K562 (cell line): ENCODE measurements at regions not wholly inside any gene's neighbourhood (a gene's known extent, or its start where the extent isn't known, plus 50 kb on each side); places are given as distances from the start of the nearest gene placed in this dataset.

Experiments
- ATAC-seq: fragments of 200-7000 bp; cut with Tn5 transposase; 3 replicates; pipeline ENCODE4 v1.9.1; 2020; ENCODE audit warnings: moderate library complexity
- BruUV-seq: library from RNA; stranded (reverse); fragments of 400-500 nt; replicated peaks from 2 replicates; lab custom pipeline; 2021; lab: Mats Ljungman, UMichigan
- CTCF ChIA-PET: fragments of 300-600 bp; formaldehyde crosslinking; extraction: SDS; loops from one replicate; lab custom pipeline; 2021; ENCODE audit warnings: low intra/inter-chr PET ratio; lab: Yijun Ruan, JAX
- POLR2A ChIA-PET: fragments of 300-600, 350-650 bp; sonication (Branson Sonifier 250); formaldehyde crosslinking; extraction: SDS; loops from one replicate; lab custom pipeline; 2021; ENCODE audit warnings: antibody characterized with exemption, inconsistent platforms; lab: Yijun Ruan, JAX
- DNase-seq, 4 experiments: peaks; one replicate each; pipeline versions ENCODE4 v3.0.0 to v3.0.0-alpha.2; 2011 to 2018; ENCODE audit warnings: low spot score in 3 of 4, mixed read lengths in 3 of 4; ENCODE audit errors: extremely low read depth in 1 of 4
- FAIRE-seq: peaks from 2 replicates; lab custom pipeline; 2011; peaks lifted over from hg19 to GRCh38; lab: Jason Lieb, UNC
- H2AFZ ChIP-seq: 2 replicates; pipeline ENCODE4 v1.6.0; 2011; ENCODE audit warnings: low read depth, low read length, control low read depth, inconsistent platforms
- H3K27ac ChIP-seq: fragments of 200-600 bp; 3 replicates; pipeline ENCODE4 v1.8.0; 2011; ENCODE audit warnings: low read depth, mild to moderate bottlenecking, control low read depth, inconsistent platforms, low read length, moderate library complexity, mixed read lengths; ENCODE audit errors: extremely low read depth
- H3K27me3 ChIP-seq, 2 experiments: fragments of 300-600 bp in 1 of 2; 2 replicates in 1 of 2; 3 replicates in 1 of 2; pipeline versions ENCODE4 v1.6.0 to v1.8.0; 2011; ENCODE audit warnings: inconsistent platforms in 2 of 2, low read length in 2 of 2, mild to moderate bottlenecking in 1 of 2, mixed read lengths in 1 of 2, moderate library complexity in 1 of 2; ENCODE audit not compliant: control insufficient read depth in 2 of 2, insufficient read depth in 2 of 2
- H3K36me3 ChIP-seq: fragments of 300-600 bp; 3 replicates; pipeline ENCODE4 v1.8.0; 2011; ENCODE audit warnings: mild to moderate bottlenecking, low read length, inconsistent platforms; ENCODE audit not compliant: control insufficient read depth, insufficient read depth
- H3K4me1 ChIP-seq, 2 experiments: fragments of 200-600 bp in 1 of 2; replicated peaks in 1 of 2; 2 replicates in 1 of 2; 3 replicates in 1 of 2; pipeline versions ENCODE4 v1.5.1 to v1.8.0; 2011; ENCODE audit warnings: inconsistent platforms in 2 of 2, low read length in 2 of 2, mild to moderate bottlenecking in 1 of 2, mixed read lengths in 1 of 2, moderate library complexity in 1 of 2; ENCODE audit not compliant: control insufficient read depth in 2 of 2, insufficient read depth in 2 of 2
- H3K4me2 ChIP-seq: 2 replicates; pipeline ENCODE4 v1.6.1; 2011; ENCODE audit warnings: low read length, control low read depth, inconsistent platforms, mixed read lengths; ENCODE audit not compliant: insufficient read depth
- H3K4me3 ChIP-seq: fragments of 200-600 bp; sonication (generic), shearing (Covaris generic); 2 replicates; pipeline ENCODE4 v1.5.1; 2016; ENCODE audit warnings: control low read depth, inconsistent platforms
- H3K79me2 ChIP-seq: fragments of 200-600 bp; 3 replicates; pipeline ENCODE4 v1.8.0; 2011; ENCODE audit warnings: low read length, inconsistent platforms; ENCODE audit not compliant: control insufficient read depth, insufficient read depth
- H3K9ac ChIP-seq, 2 experiments: 2 replicates each; pipeline versions ENCODE4 v1.6.0 to v1.6.1; 2011; ENCODE audit warnings: low read depth in 2 of 2, low read length in 2 of 2, control low read depth in 1 of 2, inconsistent platforms in 1 of 2, mild to moderate bottlenecking in 1 of 2, mixed read lengths in 1 of 2; ENCODE audit not compliant: insufficient read depth in 1 of 2
- H3K9me1 ChIP-seq: one replicate; pipeline ENCODE4 v1.6.0; 2011; ENCODE audit warnings: inconsistent platforms, mild to moderate bottlenecking, low read length, moderate library complexity; ENCODE audit not compliant: control insufficient read depth, insufficient read depth
- H3K9me3 ChIP-seq: replicated peaks from 2 replicates; pipeline ENCODE4 v1.5.1; 2011; ENCODE audit warnings: low read depth, low read length, inconsistent platforms; ENCODE audit not compliant: control insufficient read depth, insufficient read depth
- H4K20me1 ChIP-seq: replicated peaks from 2 replicates; pipeline ENCODE4 v1.6.1; 2011; ENCODE audit warnings: low read length, inconsistent platforms, mixed read lengths; ENCODE audit not compliant: control insufficient read depth, insufficient read depth
- CEBPB ChIP-seq: fragments of 450-650 bp; IDR thresholded peaks from 2 replicates; pipeline ENCODE4 v1.6.1; 2016; ENCODE audit warnings: missing genetic modification characterization, missing compliant biosample characterization
- CEBPG ChIP-seq, 3 experiments: fragments of 200-800 bp in 1 of 3; sonication (Bioruptor generic) in 1 of 3; sonication (generic) in 1 of 3; formaldehyde crosslinking in 1 of 3; IDR thresholded peaks in 2 of 3; conservative IDR thresholded peaks in 1 of 3; 2 replicates each; pipeline versions ENCODE4 v1.6.1 to v1.8.0; 2016 to 2022; ENCODE audit warnings: missing compliant biosample characterization in 2 of 3, missing genetic modification characterization in 2 of 3, mild to moderate bottlenecking in 1 of 3, missing genetic modification reagents in 1 of 3
- MECOM ChIP-seq: fragments of 250-450 bp; sonication (Bioruptor Pico); IDR thresholded peaks from 2 replicates; pipeline ENCODE4 v1.8.0; 2022; ENCODE audit warnings: inconsistent platforms
- VEZF1 ChIP-seq: fragments of 200-800 bp; sonication (Bioruptor generic); IDR thresholded peaks from 2 replicates; pipeline ENCODE4 v1.6.1; 2017; ENCODE audit warnings: missing genetic modification characterization, missing compliant biosample characterization
- WGBS: fragments of 100-300 bp; shearing (Covaris generic); methylation state at CpG from one replicate; pipeline ENCODE4 v1.1.6; 2016; ENCODE audit warnings: low coverage, mixed read lengths; ENCODE audit not compliant: insufficient coverage; ENCODE audit errors: missing lambda C conversion rate; 5-methylcytosine and 5-hydroxymethylcytosine counted together
- in situ Hi-C: fragments of 300-500 bp; cut with MboI; formaldehyde crosslinking; loops from 4 replicates; pipeline ENCODE4 v1.15.0; 2018; ENCODE audit warnings: inconsistent platforms, mixed read lengths
- intact Hi-C: fragments of 100-400 bp; cut with micrococcal nuclease; formaldehyde crosslinking; loops from 2 replicates; pipeline ENCODE4 v1.14.2; 2022

- 14% methylated on average over 1 of the region's 1 CpG for WGBS
- in situ Hi-C loops (no loop called here), intact Hi-C loops (no loop called here)
- H3K9me1 ChIP-seq = no peaks in the 10 kb centered on the region
- H3K27me3 ChIP-seq = no peaks in the 10 kb centered on the region
- peaks cover 0 to 3% of the 10 kb centered on the region in 2 experiments; a peak in 2 of 5 replicates for H3K4me1 ChIP-seq
- POLR2A ChIA-PET = no interaction called here
- H2AFZ ChIP-seq = no peak overlapping the region
- H4K20me1 ChIP-seq = no peaks in the 10 kb centered on the region
- CTCF ChIA-PET = no interaction called here
- no peaks in the 10 kb centered on the region for H3K9me3 ChIP-seq
- FAIRE-seq (no peak), ATAC-seq (no peak)
- H3K79me2 ChIP-seq = no peaks in the 10 kb centered on the region
- BruUV-seq = no TSS peak
- no peak overlapping the region for H3K4me2 ChIP-seq
- no peak overlapping the region for H3K9ac ChIP-seq
- H3K27ac ChIP-seq = no peak overlapping the region
- no peak for TF ChIP-seq VEZF1 (CRISPR knock-in tag)
- no peak for TF ChIP-seq MECOM
- no peak for TF ChIP-seq CEBPG (CRISPR knock-in tag; IDR thresholded peaks at IDR 0.05)
- TF ChIP-seq CEBPG (tag; conservative IDR thresholded peaks at IDR 0.05 in 1 of 2, IDR thresholded peaks at IDR 0.05 in 1 of 2) = peak in 1 of 2 experiments; percentile 84; a peak in 2 of 4 replicates
- TF ChIP-seq CEBPB (tag) = peak; percentile 69
- TF ChIP-seq, all 486 proteins: peak for 2
- H3K4me3 ChIP-seq = no peak overlapping the region
- DNase-seq = no peak
- no peaks in the 10 kb centered on the region for H3K36me3 ChIP-seq
These were observed 55.0 kb upstream of the RFX7 start for GRCh38 chr15:56298723-56299122.
